ENCODE measurements at regions not wholly inside any gene's neighbourhood (a gene's known extent, or its start where the extent isn't known, plus 50 kb on each side); places are given as distances from the start of the nearest gene placed in this dataset.

- H3K4me1 Mint-ChIP-seq (ENCODE audit: low read depth) = no peaks in the 10 kb centered on the region
- intact Hi-C loops (cut with micrococcal nuclease) = no loop called here
- H3K9me3 Mint-ChIP-seq = no peaks in the 10 kb centered on the region
- H3K27me3 Mint-ChIP-seq (ENCODE audit: low read depth) = no peaks in the 10 kb centered on the region
- H3K27ac Mint-ChIP-seq = no peak overlapping the region
- no peak overlapping the region for H3K4me3 Mint-ChIP-seq
- H3K36me3 Mint-ChIP-seq (ENCODE audit: low read depth) = peaks cover 2% of the 10 kb centered on the region
- no peak for DNase-seq
- CTCF ChIA-PET = no interaction called here
These were observed 183.2 kb upstream of the SOX1 start for GRCh38 chr13:111883571-111884343.

GRCh38 chr13:111886217-111886945, 180.6 kb upstream of the SOX1 start:
- Mint-ChIP-seq H3K4me1 (ENCODE audit: low read depth) (no peaks in the 10 kb centered on the region), H3K4me3 (no peak overlapping the region), H3K27me3 (ENCODE audit: low read depth) (peaks cover 9% of the 10 kb centered on the region), H3K27ac (no peak overlapping the region), H3K9me3 (peaks cover 3% of the 10 kb centered on the region), H3K36me3 (ENCODE audit: low read depth) (peaks cover 2% of the 10 kb centered on the region)
- intact Hi-C loops (cut with micrococcal nuclease) = no loop called here
- no peak for DNase-seq
- CTCF ChIA-PET = no interaction called here

GRCh38 chr13:111893071-111893606, 173.8 kb upstream of the SOX1 start:
- no peak for DNase-seq
- H3K27ac Mint-ChIP-seq = no peak overlapping the region
- H3K4me1 Mint-ChIP-seq (ENCODE audit: low read depth) = no peaks in the 10 kb centered on the region
- CTCF ChIA-PET = no interaction called here
- H3K4me3 Mint-ChIP-seq = no peak overlapping the region
- peaks cover 8% of the 10 kb centered on the region for H3K9me3 Mint-ChIP-seq
- H3K36me3 Mint-ChIP-seq (ENCODE audit: low read depth) = no peaks in the 10 kb centered on the region
- peaks cover 51% of the 10 kb centered on the region for H3K27me3 Mint-ChIP-seq (ENCODE audit: low read depth)
- intact Hi-C loops (cut with micrococcal nuclease) = no loop called here

GRCh38 chr13:111893607-111894443, 173.1 kb upstream of the SOX1 start:
- no peak for DNase-seq
- CTCF ChIA-PET = interaction anchor here (0.6 kb wide), 1 partner anchor 232 kb away, joined by 3 read pairs; no protein-coding TSS in a partner anchor
- H3K9me3 Mint-ChIP-seq = peaks cover 8% of the 10 kb centered on the region
- H3K27ac Mint-ChIP-seq = no peak overlapping the region
- no peak overlapping the region for H3K4me3 Mint-ChIP-seq
- peaks cover 51% of the 10 kb centered on the region for H3K27me3 Mint-ChIP-seq (ENCODE audit: low read depth)
- intact Hi-C loops (cut with micrococcal nuclease) = no loop called here
- H3K4me1 Mint-ChIP-seq (ENCODE audit: low read depth) = no peaks in the 10 kb centered on the region
- no peaks in the 10 kb centered on the region for H3K36me3 Mint-ChIP-seq (ENCODE audit: low read depth)

DNA sequence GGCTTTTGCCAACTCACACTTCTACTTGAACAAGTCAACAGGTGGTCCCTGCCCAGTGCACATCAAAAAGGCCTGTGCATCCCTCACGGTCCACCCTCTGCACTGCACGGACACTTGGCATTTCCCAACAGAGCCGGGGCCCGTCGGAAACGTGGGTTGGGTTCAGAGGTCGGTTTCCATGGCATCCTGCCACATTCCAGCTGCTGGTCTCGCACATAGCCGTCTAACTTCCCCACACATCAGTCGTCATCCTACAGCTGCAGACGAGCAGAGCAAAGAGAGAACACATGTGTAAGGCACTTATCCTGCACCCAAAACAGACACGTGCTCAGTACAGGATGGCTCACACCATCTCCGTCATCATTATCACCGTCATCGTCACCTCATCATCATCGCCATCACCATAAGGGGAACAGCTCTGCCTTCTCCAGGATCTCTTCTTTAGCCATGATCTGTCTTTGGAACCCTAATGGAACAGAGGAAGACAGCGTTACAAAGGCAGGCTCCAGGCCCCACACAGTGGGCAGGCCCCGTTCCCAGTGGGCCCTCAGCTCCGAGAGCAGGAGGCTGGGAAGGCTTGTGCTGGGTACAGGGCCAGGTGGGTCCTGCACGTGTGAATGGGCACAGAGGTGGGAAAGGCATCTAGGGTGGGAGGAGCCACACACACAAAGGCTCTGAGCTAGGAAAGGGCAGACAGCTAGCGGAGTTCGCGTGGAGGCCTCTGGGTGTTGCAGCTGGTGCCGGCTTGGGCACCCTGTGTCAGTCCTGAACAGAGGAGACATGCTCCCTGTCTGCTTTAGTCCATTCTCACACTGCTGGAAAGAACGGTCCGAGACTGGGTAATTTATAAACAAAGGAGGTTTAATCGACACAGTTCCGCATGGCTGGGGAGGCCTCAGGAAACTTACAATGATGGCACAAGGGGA, 170.8 kb upstream of the SOX1 start:
- peaks cover 5% of the 10 kb centered on the region for H3K9me3 Mint-ChIP-seq
- no peak overlapping the region for H3K27ac Mint-ChIP-seq
- DNase-seq = no peak
- no peak overlapping the region for H3K4me3 Mint-ChIP-seq
- no peaks in the 10 kb centered on the region for H3K36me3 Mint-ChIP-seq (ENCODE audit: low read depth)
- intact Hi-C loops (cut with micrococcal nuclease) = no loop called here
- peaks cover 44% of the 10 kb centered on the region for H3K27me3 Mint-ChIP-seq (ENCODE audit: low read depth)
- CTCF ChIA-PET = no interaction called here
- H3K4me1 Mint-ChIP-seq (ENCODE audit: low read depth) = no peaks in the 10 kb centered on the region

GRCh38 chr13:111897178-111897845, 169.6 kb upstream of the SOX1 start:
- no peak for DNase-seq
- CTCF ChIA-PET = no interaction called here

GRCh38 chr13:111897846-111898215, 169.1 kb upstream of the SOX1 start:
- peaks cover 3% of the 10 kb centered on the region for H3K9me3 Mint-ChIP-seq
- intact Hi-C loops (cut with micrococcal nuclease) = no loop called here
- no peak overlapping the region for H3K4me3 Mint-ChIP-seq
- no peak overlapping the region for H3K27ac Mint-ChIP-seq
- H3K4me1 Mint-ChIP-seq (ENCODE audit: low read depth) = no peaks in the 10 kb centered on the region
- CTCF ChIA-PET = no interaction called here
- no peak for DNase-seq
- peaks cover 32% of the 10 kb centered on the region for H3K27me3 Mint-ChIP-seq (ENCODE audit: low read depth)
- no peaks in the 10 kb centered on the region for H3K36me3 Mint-ChIP-seq (ENCODE audit: low read depth)

More at GRCh38 chr13:111897178-111897845, 169.6 kb upstream of the SOX1 start:
- no peaks in the 10 kb centered on the region for H3K4me1 Mint-ChIP-seq (ENCODE audit: low read depth)
- H3K9me3 Mint-ChIP-seq = peaks cover 3% of the 10 kb centered on the region
- H3K36me3 Mint-ChIP-seq (ENCODE audit: low read depth) = no peaks in the 10 kb centered on the region
- intact Hi-C loops (cut with micrococcal nuclease) = no loop called here
- H3K27me3 Mint-ChIP-seq (ENCODE audit: low read depth) = peaks cover 37% of the 10 kb centered on the region
- no peak overlapping the region for H3K27ac Mint-ChIP-seq
- H3K4me3 Mint-ChIP-seq = no peak overlapping the region

DNA sequence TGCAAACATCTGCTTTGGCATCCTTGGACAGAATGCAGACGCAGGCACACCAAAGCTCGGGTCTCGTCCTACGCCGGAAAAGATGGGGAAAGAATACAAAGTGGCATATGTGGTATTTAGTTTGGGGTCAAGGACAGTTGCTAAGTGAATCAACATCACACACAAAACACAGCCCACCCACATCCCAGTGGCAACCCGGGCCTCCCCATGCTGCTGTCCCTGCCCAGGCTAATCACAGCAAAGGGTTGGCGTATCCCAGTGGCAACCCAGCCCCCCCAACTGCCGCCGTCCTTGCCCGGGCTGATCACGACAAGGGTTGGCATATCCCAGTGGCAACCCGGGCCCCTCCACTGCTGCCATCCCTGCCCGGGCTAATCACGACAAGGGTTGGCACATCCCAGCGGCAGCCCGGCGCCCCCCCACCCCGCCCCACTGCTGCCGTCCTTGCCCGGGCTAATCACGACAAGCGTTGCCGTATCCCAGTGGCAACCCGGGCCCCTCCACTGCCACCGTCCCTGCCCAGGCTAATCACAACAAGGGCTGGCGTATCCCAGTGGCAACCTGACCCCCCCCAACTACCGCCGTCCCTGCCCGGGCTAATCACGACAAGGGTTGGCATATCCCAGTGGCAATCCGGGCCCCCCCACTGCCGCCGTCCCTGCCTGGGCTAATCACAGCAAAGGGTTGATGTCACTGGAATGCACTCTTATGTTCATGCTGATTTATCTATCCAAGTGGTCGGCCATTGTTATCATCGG, 167.8 kb upstream of the SOX1 start:
- DNase-seq = no peak
- no peaks in the 10 kb centered on the region for H3K36me3 Mint-ChIP-seq (ENCODE audit: low read depth)
- intact Hi-C loops (cut with micrococcal nuclease) = no loop called here
- H3K4me1 Mint-ChIP-seq (ENCODE audit: low read depth) = no peaks in the 10 kb centered on the region
- H3K9me3 Mint-ChIP-seq = peaks cover 3% of the 10 kb centered on the region
- H3K4me3 Mint-ChIP-seq = no peak overlapping the region
- H3K27me3 Mint-ChIP-seq (ENCODE audit: low read depth) = peaks cover 21% of the 10 kb centered on the region
- CTCF ChIA-PET = no interaction called here
- H3K27ac Mint-ChIP-seq = no peak overlapping the region

- Mint-ChIP-seq H3K9me3 (peaks cover 2% of the 10 kb centered on the region), H3K27me3 (ENCODE audit: low read depth) (peaks cover 14% of the 10 kb centered on the region), H3K36me3 (ENCODE audit: low read depth) (no peaks in the 10 kb centered on the region), H3K4me3 (no peak overlapping the region), H3K27ac (no peak overlapping the region), H3K4me1 (ENCODE audit: low read depth) (no peaks in the 10 kb centered on the region)
- intact Hi-C loops (cut with micrococcal nuclease) = no loop called here
- no peak for DNase-seq
- CTCF ChIA-PET = no interaction called here
These were observed 167.1 kb upstream of the SOX1 start for GRCh38 chr13:111899714-111900389.

GRCh38 chr13:111900390-111901131, 166.4 kb upstream of the SOX1 start:
- no peak for DNase-seq
- CTCF ChIA-PET = no interaction called here
- Mint-ChIP-seq H3K27ac (no peak overlapping the region), H3K36me3 (ENCODE audit: low read depth) (no peaks in the 10 kb centered on the region), H3K9me3 (no peaks in the 10 kb centered on the region), H3K27me3 (ENCODE audit: low read depth) (peaks cover 11% of the 10 kb centered on the region), H3K4me3 (no peak overlapping the region), H3K4me1 (ENCODE audit: low read depth) (no peaks in the 10 kb centered on the region)
- intact Hi-C loops (cut with micrococcal nuclease) = no loop called here
